ENCODE measurements at regions not wholly inside any gene's neighbourhood (a gene's known extent, or its start where the extent isn't known, plus 50 kb on each side); places are given as distances from the start of the nearest gene placed in this dataset.
"Not testable (repeated sequence)": the region's sequence is repeated elsewhere in the genome, so short reads cannot be mapped to it uniquely, and the experiment has no call there.

GRCh38 chr9:117775591-117775990 lies 71.4 kb downstream of the TLR4 start:
- no peak for DNase-seq (ENCODE audit: low read depth in 2 of 2, low spot score in 1 of 2)

- no peak for DNase-seq (ENCODE audit: low read depth in 2 of 2, low spot score in 1 of 2)
Measured at GRCh38 chr9:117777823-117778222, 73.6 kb downstream of the TLR4 start.

GRCh38 chr9:117779760-117780159 lies 75.6 kb downstream of the TLR4 start:
- DNase-seq (ENCODE audit: low read depth in 2 of 2, low spot score in 1 of 2) = no peak

- DNase-seq (ENCODE audit: low read depth in 2 of 2, low spot score in 1 of 2) = no peak
Measured at GRCh38 chr9:117782931-117783788, 79.0 kb downstream of the TLR4 start.

- no peak for DNase-seq (ENCODE audit: low read depth in 2 of 2, low spot score in 1 of 2)
Measured at GRCh38 chr9:117783828-117784227, 79.6 kb downstream of the TLR4 start.

- DNase-seq (ENCODE audit: low read depth in 2 of 2, low spot score in 1 of 2) = no peak
Measured at GRCh38 chr9:117784996-117785395, 80.8 kb downstream of the TLR4 start.

GRCh38 chr9:117787746-117788145 lies 83.5 kb downstream of the TLR4 start:
- no peak for DNase-seq (ENCODE audit: low read depth in 2 of 2, low spot score in 1 of 2)

- no peak for DNase-seq (ENCODE audit: low read depth in 2 of 2, low spot score in 1 of 2)
Measured at GRCh38 chr9:117795271-117795670, 91.1 kb downstream of the TLR4 start.

- no peak for DNase-seq (ENCODE audit: low read depth in 2 of 2, low spot score in 1 of 2)
Measured at GRCh38 chr9:117796681-117797080, 92.5 kb downstream of the TLR4 start.

GRCh38 chr9:117800389-117800788 lies 96.2 kb downstream of the TLR4 start:
- no peak for DNase-seq (ENCODE audit: low read depth in 2 of 2, low spot score in 1 of 2)

GRCh38 chr9:117809751-117810150 lies 105.5 kb downstream of the TLR4 start:
- no peak for DNase-seq (ENCODE audit: low read depth in 2 of 2, low spot score in 1 of 2)

GRCh38 chr9:117815315-117815714 lies 111.1 kb downstream of the TLR4 start:
- DNase-seq (ENCODE audit: low read depth in 2 of 2, low spot score in 1 of 2) = no peak

- DNase-seq (ENCODE audit: low read depth in 2 of 2, low spot score in 1 of 2) = no peak
Measured at GRCh38 chr9:117815948-117816347, 111.7 kb downstream of the TLR4 start.

- DNase-seq (ENCODE audit: low read depth in 2 of 2, low spot score in 1 of 2) = no peak
Measured at GRCh38 chr9:117821954-117822353, 117.8 kb downstream of the TLR4 start.

GRCh38 chr9:117823576-117823975 lies 119.4 kb downstream of the TLR4 start:
- no peak for DNase-seq (ENCODE audit: low read depth in 2 of 2, low spot score in 1 of 2)

GRCh38 chr9:117825609-117826347 lies 121.6 kb downstream of the TLR4 start:
- DNase-seq (ENCODE audit: low read depth in 2 of 2, low spot score in 1 of 2) = peak in 1 of 2 donors; percentile 11

GRCh38 chr9:117826837-117827236 lies 122.6 kb downstream of the TLR4 start:
- no peak for DNase-seq (ENCODE audit: low read depth in 2 of 2, low spot score in 1 of 2)

- DNase-seq (ENCODE audit: low read depth in 2 of 2, low spot score in 1 of 2) = no peak
Measured at GRCh38 chr9:117827456-117827855, 123.3 kb downstream of the TLR4 start.

- DNase-seq (ENCODE audit: low read depth in 2 of 2, low spot score in 1 of 2) = no peak
Measured at GRCh38 chr9:117828466-117828865, 124.3 kb downstream of the TLR4 start.

GRCh38 chr9:117835798-117836197 lies 131.6 kb downstream of the TLR4 start:
- no peak for DNase-seq (ENCODE audit: low read depth in 2 of 2, low spot score in 1 of 2)

- DNase-seq (ENCODE audit: low read depth in 2 of 2, low spot score in 1 of 2) = no peak
Measured at GRCh38 chr9:117839862-117840261, 135.7 kb downstream of the TLR4 start.

GRCh38 chr9:117851836-117852461 lies 147.7 kb downstream of the TLR4 start:
- not testable (repeated sequence) for DNase-seq (ENCODE audit: low read depth in 2 of 2, low spot score in 1 of 2)
